GM19043 (cell line): ENCODE measurements at regions not wholly inside any gene's neighbourhood (a gene's known extent, or its start where the extent isn't known, plus 50 kb on each side); places are given as distances from the start of the nearest gene placed in this dataset.
"Not testable (repeated sequence)": the region's sequence is repeated elsewhere in the genome, so short reads cannot be mapped to it uniquely, and the experiment has no call there.

Source experiments
- ATAC-seq: cut with Tn5 transposase; IDR thresholded peaks from one replicate; pipeline ENCODE4 v1.9.1; 2021; ENCODE audit warnings: low read depth; ENCODE audit not compliant: unreplicated experiment

DNA sequence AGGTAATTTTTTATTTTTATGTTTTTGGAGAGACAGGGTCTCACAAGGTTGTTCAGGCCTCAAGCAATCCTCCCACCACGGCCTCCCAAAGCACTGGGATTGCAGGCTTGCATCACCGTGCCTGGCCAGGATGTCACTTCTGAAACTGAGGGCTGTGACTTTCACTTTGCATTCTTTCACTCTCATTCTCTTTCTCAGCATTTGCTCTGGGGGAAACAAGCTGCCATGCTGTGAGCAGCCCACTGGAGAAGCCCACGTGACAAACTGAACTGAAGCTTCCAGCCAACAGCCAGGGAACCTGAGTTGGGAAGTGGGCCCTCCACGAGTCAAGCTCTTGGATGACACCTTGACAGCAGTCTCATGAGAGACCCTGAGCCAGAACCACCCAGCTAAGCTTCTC lies 109.4 kb downstream of the C5orf15 start:
- ATAC-seq = no peak

DNA sequence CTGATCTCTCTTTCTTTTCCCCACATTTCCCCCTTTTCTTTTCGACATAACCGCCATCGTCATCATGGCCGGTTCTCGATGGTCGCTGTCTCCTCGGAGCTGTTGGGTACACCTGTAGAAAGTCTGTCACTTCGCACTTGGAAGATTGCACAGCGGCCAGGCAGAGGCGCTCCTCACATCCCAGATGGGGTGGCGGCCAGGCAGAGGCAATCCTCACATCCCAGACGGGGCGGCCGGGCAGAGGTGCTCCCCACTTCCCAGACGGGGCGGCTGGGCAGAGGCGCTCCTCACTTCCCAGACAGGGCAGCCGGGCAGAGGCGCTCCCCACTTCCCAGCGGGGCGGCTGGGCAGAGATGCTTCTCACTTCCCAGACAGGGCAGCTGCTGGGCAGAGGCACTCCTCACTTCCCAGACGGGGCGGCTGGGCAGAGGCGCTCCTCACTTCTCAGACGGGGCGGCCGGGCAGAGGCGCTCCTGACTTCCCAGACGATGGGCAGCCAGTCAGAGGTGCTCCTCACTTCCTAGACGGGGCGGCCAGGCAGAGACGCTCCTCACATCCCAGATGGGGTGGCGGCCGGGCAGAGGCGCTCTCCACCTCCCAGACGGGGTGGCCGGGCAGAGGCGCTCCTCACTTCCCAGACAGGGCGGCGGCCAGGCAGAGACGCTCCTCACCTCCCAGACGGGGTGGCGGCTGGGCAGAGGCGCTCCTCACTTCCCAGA lies 110.7 kb downstream of the C5orf15 start:
- not testable (repeated sequence) for ATAC-seq

DNA sequence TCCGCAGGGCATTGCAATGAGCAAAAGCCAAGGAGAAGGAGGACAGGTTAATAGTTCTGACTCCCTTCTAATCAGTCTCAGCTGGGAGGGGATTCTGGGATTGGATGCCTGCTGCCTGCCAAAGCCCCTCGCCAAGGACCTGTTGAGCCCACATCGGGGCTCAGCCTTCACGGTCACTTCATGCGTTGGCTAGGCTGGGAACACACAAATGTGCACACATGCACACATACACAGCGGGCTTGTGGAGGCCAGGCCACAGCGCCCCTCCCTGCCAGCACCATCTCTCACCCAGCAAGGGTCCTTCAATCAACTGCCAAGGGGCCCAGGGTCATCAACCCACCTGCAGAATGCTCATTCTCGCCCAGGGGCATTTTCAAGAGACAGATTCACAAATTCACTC lies 113.9 kb downstream of the C5orf15 start:
- ATAC-seq = no peak

DNA sequence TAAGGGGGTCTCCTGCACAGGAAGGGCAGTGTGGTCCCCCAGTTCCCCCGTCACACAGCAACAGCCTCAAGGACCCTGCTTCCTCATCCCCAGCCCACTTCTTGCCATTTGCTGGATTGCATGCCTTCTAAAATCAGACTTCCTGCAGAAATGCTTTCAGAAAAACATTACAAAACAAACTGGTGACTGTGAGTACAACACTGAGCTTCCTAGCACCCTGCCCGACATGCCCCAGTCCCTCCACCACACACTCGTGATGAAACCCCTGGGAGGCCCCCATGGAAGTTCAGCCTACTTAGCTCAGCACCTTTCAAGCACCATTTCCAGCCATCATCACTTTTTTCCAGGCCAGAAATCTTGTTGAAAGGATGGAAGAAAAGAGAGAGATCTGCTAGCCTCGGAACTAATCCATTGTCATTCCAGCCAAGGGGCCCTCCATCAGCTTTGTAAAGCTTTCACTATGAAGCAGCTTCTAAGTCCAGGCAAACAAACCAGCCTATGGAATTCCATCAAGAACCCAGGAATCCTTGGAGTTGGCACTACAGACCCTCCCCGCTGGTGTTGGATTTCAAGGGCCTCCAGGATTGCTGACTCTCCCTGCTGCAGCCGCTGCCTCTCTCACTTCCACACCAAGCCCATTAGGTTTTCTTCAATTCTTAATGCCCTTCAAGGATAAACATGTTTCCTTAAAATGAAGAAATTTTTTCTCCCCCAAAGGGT lies 114.6 kb downstream of the C5orf15 start:
- no peak for ATAC-seq

DNA sequence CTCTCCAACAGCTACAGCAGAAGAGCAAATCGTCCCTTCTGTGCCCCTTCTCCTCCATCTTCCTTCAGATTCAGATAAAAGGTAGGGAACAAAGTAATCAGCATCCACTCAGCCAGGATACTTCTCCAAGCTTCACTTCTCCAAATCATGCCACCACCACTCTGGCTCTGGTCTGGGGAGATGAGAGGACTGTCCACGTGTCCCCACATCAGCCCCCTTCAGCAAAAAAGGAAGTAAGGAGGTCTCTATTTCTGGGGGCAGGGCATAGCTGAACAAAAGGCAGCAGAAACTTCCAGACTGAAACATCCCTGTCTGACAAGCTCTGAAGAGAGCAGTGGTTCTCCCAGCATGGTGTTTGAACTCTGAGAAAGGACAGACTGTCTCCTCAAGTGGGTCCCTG lies 116.9 kb downstream of the C5orf15 start:
- ATAC-seq = no peak

DNA sequence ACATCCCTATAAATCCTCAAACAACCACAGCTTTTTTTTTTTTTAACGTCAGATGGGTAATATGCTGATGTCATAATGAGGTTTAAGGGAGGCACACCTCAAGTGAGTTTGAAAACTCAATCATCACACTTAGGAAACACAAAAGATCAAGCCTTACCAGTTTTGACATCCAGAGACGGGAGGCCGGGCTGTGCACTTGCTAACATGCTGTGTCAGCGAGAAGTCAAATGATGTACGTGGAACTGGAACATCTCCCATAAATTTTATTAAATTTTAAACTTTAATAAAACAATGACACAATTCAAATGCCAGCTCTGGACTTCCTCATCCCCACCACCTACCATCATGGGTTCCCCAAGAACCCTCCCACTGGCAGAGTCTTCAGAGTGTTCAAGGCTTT lies 117.6 kb downstream of the C5orf15 start:
- no peak for ATAC-seq

DNA sequence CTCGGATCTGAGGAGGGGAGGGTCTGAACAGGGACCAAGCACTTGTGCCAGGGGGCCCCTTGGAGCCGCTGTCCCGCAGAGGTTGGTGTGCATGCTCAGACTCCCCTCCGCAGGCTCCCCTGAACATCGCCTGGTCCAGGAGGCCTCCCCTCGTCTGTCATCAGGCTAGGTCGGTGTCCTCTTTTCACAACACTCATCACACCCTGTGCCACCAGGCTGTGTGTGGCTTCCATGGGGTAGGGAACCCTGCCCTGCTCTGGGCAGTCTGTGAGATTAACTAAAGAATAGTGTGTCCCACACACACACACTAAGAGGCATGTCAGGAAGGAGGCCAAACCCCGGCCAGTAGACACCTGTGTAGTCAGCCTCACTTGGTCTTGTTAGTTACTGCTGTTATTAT lies 119.3 kb downstream of the C5orf15 start:
- ATAC-seq = no peak

DNA sequence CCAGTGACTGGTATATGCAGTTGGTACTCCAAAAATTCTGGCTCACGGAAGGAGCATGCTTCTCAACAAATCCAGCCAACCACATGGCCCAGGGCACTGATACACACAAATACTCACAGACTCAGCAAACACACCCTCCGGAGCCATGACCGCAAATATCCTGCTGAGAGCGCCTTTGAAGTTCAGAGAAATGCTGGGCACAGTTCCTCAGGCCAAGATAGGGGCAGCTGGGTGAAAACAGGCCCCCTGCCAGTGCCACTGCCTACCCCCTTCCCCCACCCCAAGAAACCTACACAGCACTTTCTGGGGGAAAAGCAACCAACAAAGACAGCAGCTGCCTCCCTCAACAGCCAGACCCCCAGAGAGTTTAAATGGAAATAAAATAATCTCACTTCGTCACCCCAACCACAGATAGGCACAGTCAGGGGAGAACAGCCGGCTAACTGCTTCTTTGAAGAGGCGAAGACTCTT lies 120.0 kb downstream of the C5orf15 start:
- ATAC-seq = no peak

DNA sequence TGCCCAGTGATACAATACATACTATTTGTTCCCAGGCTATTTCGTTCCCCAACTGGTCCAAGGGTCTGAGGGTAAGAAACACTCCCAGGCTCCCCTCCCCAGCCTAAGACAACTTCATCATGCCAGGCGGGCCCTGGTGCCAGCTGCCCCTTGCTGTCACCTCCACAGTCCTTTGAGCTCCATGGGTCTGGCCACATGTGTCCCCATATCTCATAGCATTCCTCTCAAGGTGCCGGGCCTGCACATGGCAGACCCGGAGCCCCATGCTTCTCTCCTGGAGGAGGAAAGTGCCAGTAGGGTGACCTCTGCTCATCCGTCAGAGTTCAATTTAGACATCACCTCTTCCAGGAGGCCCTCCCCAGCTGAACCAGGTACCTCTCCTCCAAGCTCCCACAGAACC lies 120.5 kb downstream of the C5orf15 start:
- no peak for ATAC-seq

DNA sequence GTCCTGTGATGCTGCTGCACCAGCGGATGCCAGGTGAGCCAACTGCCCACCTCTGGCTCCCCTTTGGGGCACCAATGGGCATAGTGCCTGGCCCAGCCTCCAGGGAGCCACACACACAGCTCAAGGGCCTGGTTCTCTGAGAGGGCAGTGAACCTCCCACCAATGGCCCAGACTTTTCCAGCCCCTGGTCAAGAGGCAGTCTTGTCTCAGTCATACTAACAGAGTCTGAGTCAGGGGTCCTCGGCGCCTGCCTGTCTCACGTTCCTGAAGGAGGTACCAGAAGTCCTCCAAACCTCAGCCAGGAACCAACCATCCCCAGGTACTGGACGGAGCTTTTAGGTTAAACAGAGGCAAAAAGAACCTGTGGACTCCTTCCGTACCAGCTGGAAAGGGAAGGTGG lies 121.1 kb downstream of the C5orf15 start:
- no peak for ATAC-seq

DNA sequence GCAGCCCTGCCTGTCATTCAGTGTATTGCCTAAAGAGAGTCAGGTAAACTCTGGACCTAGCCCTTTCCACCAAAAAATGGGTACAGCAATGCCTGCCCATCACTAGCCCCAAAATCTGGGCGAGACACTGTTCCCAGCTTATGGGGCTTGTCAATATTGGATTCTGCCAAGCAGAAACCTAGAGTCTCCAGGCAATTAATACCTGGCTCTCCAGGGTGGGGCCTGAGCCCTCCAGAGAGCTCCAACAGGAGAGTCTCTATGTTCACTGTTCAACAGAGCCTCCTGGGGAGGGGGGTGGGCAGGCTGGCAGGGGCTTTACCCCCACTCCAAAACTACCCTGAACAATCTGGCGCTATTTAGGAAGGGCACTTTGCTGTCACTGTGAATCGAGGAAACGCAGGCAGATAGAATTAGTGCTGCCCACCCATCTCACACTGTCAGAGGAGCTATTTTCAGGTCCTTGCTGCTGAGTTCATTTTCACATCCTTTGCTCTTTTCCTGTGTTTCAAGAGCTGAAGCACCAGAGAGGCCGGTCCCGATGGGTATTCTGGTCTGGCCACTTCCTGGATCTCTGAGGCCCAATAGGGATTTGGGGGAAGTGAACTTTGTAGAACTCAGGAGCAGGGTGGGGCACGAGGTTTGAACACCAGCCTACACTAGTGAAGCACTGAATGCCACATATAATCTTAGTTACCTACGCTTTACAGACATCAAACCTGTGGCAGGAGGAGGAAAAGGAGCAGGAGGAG lies 121.8 kb downstream of the C5orf15 start:
- ATAC-seq = no peak

DNA sequence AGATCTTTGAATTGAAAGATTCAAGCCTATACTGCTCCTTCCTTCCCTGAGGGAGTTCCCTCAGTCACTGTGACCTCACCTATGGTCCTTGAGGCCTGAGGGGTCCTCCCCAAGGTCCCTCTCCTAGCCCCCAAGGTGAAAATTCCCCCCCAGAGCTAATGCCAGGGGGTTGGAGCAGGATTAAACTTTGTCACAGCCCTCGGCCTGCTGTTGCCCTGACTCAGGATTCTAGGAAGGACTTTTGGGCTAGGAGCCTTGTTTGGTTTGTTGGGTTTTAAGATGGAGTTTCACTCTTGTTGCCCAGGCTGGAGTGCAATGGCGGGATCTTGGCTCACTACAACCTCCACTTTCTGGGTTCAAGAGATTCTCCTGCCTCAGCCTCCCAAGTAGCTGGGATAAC lies 123.2 kb downstream of the C5orf15 start:
- no peak for ATAC-seq

DNA sequence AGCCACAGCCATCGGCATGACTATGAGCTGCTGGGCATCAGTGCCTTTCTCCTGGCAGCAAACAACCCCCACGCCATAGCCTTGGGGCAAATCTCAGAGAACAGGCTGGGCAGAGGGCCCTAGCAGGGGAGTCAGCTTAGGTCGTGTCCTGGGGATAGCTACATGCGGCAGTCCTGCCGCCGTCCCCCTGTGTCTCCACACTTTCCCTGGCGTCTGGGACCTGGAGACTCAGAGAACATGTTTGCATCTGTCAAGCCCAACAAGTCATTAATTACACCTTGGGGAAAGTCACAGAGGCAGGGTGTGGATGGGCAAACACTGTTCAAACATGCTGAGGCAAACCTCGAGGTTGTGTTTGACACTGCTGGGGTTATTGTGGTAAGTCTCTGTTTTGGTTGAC lies 123.6 kb downstream of the C5orf15 start:
- no peak for ATAC-seq

DNA sequence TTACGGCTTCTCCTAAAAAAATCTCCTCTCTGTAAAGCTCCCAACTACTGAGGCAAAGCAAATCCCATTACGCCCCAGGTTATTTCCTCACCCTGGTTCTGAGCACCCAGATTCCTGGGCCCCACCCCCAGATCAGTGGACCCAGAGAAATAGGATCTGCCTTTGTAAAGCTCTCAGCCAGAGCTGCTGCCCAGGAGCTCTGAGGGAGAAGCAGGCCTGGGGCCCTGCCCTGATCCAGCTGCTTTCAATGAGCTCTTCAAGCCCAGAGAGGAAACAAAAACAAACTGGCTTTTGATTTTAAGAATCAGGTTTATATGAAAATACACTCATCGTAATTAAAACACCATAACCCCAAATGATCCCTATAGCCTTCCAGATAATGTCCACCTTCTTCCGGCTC lies 124.5 kb downstream of the C5orf15 start:
- no peak for ATAC-seq

DNA sequence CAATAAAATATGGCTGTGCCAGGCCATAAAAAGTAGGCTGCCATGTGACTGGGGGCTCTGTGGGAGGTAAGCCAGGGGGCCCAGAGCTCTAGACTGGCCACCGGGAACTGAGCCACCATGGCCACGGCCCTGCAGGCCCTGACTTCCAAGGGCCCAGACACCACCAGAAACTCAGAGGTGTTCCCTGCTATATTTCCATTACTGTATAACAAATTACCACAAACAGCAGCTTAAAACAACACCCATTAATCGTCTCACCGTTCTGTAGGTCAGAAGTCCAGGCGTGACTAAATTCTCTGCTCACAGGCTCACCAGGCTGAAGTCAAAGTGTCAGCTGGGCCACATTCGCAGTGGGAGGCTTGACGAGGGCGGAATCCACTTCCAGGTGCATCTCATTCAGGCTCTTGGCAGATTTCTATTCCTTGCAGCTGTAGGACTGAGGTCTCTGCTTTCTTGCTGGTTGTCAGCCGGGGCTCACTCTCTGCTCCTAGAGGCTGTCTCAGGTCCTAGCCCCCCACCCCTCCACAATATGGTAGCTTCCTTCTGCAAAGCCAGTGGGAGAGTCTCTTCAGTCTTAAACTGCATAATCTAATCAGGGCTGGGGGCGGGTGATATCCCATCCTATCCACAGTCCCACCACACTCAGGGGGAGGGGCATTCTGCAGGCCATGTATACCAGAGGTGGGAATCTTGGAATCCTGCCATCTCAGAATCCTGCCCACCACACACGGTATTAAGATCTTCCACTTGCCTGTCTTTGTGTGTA lies 125.4 kb downstream of the C5orf15 start:
- ATAC-seq = no peak

DNA sequence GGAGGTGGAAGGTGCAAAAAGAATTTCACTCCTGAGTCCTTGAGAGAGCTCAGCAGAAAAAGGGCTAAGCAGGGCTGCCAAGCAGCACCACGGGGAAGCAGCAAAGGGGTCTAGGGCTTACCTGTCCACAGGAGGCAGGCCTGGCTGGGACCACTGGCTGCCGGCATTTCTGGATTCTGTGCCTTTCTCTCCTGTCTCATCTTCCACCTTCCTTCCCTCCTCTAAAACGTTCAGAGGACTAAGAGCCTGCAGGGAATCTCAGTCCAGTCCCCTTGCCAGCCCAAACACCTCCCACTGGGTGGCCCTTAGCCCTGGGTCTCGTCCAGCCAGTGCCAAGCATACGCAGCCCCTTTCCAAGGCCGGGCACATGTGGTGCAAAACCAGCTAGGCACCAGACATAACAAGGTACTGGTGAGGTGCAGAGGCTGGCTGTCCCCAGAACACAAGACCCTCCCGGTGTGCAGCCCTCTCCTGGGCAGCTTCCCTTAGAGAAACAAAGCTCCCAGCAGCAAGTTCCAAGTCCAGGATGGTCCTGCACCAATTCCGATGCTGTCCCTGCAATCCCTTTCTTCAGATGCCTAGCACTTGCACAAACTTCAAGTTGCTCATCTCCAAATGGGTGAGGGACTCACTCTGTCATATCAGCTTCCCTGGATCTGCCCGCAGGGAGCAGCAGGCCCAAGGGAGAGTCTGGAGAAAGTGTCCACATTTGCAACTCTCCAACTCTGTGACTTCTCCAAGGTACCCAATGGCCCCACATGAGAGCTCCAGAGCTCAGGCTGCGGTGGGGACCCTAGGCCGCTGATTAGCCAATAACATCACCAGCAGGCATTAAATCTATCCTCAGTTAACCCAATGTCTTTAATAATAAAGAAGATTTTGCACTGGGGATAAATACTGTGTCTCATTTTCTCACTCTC lies 126.3 kb downstream of the C5orf15 start:
- ATAC-seq = no peak

DNA sequence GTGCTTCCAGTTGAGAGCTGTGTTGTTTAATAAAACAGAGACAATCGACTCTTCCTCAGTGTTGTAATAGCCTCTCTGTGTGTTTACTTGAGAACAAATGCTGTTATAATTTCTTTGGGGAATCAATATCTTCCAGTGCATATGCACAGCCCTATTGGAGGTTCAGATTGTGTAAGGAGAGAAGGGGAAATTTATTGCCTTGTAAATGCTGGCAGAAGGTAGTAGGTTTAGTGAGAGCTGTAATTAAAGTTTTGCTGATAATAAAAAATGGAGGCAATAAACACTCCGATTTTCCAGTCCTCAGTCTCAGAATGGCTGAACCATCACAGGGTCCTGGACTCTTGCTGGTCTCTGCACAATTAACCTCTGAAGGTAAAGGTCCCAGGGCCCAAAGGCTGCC lies 128.3 kb downstream of the C5orf15 start:
- ATAC-seq = no peak

DNA sequence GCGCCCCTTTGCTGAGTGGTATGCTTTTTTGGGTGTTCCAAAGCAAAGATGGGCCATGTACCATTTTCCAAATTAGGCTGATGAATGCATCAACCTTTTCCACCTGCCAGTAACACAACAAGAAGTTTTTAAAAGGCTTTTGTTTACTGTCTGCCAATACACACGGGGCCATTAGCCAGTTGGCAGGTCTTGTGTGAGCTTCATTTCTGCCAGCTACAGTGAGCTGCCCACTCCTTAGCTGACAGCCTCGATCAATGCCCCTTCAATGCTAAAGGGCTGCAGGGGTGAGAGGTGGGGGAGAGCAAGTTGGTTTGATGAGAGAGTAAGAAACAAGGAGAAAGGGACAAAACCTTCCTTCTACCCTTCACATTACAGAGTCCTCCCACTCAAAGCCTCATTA lies 128.7 kb downstream of the C5orf15 start:
- no peak for ATAC-seq

DNA sequence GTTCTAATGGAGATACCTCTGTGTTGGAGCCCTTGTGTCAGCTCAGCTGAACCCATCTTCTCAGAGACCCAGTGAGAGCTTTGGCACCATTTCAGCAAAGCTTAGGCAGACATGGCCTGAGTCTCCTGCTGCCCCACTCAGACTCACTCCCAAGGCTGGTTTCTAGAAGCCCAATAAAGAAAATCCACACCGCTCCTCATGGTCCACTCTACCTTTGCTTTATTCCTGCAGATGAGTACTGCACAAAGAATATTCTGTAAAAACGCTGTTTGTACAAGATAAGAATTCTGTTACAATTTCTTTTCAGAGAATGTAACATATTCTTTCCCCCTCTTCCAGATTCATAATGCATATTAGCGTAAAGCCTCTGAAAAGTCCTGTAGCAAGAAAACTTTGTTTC lies 129.3 kb downstream of the C5orf15 start:
- no peak for ATAC-seq

DNA sequence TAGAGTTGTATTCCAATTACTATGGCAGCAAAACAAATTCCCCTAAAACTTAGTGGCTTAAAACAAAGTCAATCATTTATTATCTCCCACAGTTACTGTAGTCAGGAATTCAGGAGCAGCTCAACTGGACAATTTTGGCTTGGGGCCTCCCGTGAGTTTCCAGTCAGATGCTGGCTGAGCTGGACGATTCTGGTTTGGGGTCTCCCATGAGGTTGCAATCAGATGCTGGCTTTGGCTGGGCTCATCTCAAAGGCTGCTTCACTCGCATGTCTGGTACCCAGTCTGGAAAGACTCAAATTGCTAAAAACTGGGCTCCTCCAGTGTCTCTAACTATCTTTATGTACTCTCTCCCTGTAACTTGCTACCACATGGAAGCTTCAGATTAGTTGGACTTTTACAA lies 130.1 kb downstream of the C5orf15 start:
- no peak for ATAC-seq
